NCI-H187 (cell line): ENCODE measurements at regions not wholly inside any gene's neighbourhood (a gene's known extent, or its start where the extent isn't known, plus 50 kb on each side); places are given as distances from the start of the nearest gene placed in this dataset.
"Not testable (repeated sequence)": the region's sequence is repeated elsewhere in the genome, so short reads cannot be mapped to it uniquely, and the experiment has no call there.

Experiments
- DNase-seq, 2 experiments: peaks; one replicate each; lab custom pipeline; 2025; lab: John Stamatoyannopoulos, UW

DNA sequence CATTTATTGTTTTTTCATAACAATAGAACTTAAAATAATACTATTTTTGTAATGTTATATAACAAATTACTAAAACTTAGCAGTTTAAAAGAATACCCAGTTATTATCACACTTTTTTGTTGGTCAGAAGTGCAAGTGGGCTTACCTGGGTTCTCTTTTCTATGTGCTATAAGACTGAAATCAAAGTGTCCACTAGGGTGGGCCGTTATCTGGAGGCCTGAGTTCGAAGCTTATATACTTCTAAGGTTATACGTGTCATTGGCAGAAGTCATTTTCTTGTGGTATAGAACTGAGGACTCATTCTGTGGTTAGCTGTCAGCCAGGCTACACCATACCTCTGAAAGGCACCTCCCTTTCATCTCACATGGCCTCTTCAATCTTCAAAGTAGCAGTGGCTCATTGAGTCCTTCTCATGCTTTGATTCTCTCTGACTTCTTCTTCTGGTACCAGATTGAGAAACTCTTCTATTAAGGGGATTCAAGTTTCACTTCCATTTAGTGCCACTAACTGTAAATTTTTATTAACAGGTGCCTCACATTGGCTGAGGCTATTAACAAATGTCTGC lies 414.3 kb downstream of the AMY1C start:
- no peak for DNase-seq

DNA sequence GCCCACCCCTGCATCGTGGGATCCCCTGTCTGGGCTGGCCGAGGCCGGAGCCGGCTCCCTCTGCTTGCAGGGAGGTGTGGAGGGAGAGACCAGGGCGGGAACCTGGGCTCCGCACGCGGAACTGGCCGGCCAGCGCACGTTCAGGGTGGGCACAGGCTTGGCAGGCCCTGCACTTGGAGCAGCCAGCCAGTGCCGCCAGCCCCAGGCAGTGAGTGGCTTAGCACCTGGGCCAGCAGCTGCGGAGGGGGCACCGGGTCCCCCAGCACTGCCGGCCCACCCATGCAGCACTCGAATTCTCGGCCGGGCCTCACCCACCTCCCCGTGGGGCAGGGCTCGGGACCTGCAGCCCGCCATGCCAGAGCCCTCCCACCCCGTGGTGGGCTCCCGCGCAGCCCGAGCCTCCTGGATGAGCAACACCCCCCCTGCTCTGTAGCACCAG lies 422.6 kb downstream of the AMY1C start:
- no peak for DNase-seq

DNA sequence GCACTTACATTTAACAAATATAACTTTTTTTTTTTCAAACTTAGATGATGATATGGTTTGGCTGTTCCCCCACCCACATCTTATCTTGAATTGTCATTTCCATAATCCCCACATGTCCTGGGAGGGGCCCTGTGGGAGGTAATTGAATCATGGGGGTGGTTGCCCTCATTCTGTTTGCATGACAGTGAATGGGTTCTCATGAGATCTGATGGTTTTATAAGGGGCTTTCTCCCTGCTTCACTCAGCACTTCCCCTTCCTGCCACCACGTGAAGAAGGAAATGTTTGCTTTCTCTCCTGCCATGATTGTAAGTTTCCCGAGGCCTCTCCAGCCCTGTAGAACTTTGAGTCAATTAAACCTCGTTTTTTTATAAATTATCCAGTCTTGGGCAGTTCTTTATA lies 432.6 kb downstream of the AMY1C start:
- DNase-seq = no peak

DNA sequence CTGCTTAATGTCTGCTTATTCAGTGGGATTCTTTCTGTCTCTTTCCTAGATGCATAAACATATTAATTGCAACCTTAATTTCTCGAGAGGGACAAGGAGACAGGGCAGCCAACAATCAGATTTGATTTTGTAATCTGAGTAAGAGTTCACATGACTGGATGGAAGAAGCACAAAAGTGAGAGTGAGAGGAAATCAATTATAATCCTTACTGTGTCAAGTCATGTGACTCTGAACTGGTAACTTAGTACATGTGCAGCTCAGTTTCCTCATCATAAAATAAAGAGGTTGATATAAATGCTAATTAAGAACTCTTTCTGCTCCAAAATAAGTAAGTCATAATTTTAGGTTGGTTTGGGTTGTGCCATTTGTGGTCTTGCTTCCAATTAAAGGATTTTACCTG lies 439.5 kb downstream of the AMY1C start:
- DNase-seq = no peak

DNA sequence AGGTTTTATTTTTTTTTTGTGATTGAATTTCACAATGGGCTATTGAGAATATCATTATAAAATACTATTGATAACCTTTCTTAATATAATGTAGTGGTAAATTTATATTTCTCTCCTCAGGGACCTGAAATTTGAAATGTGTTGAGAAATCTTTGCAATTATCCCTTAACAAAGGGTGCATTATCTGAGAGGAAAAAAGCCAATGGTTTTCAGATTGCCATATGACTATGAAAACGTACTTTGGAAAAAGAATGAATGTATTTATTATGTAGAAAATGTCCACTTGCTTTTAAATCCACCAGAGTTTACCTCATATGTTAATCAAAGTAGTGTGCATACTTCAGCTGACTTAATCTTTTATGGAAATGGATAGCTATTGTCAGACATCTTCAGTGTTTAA lies 441.1 kb downstream of the AMY1C start:
- no peak for DNase-seq

DNA sequence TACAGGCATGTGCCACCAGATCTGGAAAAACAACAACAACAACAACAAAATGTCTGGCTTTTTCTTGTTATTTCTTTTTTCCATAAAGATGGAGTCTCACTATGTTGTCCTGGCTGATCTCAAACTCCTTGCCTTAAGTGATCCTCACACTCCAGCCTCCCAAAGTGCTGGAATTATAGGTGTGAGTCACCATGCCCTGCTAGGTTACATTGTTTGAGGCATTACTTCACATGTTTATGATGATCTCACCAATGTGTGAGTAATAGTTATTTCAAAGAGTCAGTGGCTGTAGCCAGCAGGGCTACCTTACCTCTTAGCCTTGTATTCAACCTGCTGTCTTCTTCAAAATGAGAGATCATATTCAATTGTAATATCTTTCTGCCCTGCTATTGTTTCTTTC lies 445.7 kb downstream of the AMY1C start:
- no peak for DNase-seq

DNA sequence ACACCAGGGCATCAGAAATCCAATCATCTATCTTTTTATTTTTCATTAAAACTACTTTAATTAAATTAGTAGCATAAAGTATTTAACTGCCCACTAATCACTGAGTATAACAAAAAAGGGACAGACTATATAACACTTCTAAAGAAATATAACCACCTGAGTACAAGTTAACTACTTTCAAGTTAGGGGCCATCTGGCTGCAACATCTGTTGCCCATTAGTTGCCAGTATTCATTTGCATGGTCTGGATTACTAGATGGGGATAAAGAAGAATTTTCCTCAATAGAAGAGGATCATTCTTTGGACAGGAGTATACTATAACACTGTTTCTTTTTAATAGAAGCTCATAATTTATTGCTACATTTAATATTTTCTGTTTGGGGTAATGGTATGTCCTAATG lies 446.4 kb downstream of the AMY1C start:
- no peak for DNase-seq

DNA sequence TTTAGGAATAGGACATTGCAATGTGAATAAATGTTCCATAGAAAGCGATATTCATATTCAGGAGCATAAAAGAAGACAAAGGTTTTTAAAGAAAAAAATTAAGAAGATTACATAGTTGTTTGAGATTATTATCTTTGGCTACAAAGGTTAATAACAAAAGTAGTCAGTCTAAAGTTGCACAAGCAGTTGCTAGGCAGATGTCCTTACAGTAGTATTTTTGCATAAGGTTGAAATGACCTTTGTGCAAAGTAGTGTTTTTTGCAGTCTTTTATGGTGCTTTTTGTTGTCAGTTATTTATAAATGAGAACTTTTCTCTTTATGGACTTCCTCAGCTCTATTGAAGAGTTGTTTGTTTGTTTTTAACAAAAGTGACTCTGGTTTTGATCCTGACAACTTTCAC lies 447.8 kb downstream of the AMY1C start:
- DNase-seq = no peak

DNA sequence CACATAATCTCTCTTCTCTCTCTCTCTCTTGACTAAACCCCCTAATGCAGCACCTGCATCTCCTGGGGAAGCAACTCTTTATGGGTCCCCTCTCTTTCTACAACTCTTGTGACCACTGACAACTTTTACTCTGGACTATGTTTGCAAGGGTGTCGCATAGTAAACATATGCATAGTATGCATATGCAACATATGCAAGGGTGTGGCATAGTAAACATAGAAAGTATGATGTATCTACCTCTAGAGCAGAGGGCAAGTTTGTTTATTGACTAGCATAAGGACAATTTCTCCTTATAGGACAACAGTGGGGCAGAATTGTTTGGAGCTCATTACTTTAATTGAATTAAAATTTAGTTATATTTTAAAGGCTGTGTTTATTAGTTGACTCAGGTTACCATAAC lies 462.5 kb downstream of the AMY1C start:
- no peak for DNase-seq

DNA sequence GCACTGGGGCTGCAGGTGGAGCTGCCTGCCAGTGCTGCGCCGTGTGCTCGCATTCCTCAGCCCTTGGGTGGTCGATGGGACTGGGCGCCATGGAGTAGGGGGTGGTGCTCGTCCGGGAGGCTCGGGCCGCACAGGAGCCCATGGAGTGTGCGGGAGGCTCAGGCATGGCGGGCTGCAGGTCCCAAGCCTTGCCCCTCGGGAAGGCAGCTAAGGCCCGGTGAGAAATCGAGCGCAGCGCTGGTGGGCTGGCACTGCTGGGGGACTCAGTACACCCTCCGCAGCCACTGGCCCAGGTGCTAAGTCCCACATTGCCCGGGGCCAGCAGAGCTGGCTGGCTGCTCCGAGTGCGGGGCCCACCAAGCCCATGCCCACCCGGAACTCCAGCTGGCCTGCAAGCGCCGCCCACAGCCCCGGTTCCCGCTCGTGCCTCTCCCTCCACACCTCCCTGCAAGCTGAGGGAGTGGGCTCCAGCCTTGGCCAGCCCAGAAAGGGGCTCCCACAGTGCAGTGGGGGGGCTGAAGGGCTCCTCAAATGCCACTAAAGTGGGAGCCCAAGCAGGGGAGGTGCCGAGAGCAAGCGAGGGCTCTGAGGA lies 467.8 kb downstream of the AMY1C start:
- not testable (repeated sequence) for DNase-seq

DNA sequence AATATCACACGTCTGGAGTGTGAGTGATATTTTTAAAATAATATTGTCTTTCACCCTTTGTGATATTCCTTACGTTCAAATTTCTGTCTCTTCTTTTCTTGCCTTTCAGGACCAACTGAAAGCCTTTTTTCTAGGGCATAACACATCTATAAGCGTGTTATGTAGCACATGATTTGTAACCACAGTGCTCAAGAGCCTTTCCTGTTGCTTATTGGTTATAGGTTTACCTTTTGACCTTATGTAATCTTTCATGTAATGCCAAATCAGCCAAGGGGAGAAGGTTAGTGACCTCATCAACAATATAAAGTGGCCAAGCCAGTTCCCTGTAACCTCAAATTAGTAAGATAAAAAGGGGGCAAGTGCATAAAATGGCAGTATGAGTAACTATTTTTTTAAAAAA lies 480.2 kb downstream of the AMY1C start:
- DNase-seq = no peak

DNA sequence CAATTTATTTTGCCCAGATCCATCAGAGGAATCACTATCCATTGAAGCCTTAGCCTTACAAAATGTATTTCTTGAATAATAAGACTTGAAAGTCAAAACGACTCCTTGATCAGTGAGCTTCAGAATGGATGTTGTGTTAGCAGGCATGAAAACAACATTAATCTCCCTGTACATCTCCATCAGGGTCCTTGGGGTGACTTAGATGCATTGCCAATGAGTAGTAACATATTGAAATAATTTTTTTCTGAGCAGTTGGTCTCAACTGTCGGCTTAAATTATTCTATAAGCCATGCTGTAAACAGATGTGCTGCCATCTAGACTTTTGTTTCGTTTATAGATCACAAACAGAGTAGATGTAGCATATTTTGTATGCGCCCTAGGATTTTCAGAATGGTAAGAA lies 482.0 kb downstream of the AMY1C start:
- DNase-seq = no peak

DNA sequence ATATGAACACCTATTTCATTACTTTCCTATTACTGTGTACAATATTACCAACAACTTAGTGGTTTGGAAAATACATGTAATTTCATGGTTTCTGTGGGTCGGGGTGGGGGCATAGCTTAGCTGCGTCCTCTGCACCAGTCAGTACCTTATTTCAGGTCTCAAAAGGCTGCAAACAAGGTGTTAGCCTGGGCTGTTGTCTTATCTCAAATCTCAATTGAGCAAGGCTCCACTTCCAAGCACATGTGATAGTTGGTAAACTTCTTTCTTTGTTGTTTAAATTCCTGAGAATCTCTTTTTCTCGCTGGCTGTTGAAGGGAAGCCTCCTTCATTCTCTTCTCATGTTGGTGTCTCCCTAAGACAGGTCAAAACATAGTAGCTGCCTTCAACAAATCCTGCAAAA lies 485.4 kb downstream of the AMY1C start:
- no peak for DNase-seq

DNA sequence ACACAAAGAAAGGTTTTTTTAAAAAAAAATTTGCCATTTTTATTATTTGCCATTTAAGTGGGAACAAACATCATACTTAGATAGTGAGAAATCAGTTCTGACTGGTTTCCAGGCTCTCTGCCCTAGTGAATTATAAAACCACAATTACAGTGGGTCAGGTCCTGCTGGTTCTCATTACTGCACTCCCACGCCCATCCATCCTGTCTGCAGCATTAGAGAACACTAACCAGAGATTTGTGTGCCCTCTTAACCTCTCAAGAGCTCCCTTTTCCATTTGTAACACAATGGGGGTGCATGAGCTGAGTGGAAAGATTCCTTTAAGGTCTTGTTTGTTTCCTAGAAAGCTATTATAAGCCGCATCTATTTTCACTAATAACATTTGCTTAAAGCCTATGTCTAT lies 489.3 kb downstream of the AMY1C start:
- no peak for DNase-seq

DNA sequence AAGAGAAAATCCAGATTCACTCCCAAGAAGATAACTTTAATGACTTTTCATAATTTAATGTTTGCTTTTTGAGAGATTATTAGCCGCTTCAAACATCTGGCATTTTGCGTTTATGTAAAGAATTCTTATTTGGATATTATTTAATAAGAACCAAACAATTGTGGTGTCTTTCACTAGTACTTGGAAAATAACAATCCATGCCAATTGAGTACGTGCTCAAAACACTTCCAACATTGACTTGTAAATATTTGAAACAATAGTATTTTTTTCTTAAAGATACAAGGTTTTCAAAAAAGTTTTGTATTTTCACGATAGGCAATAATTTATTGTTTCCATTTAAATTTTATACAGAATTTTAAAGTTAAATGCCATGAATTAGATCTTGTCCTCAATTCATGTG lies 498.7 kb downstream of the AMY1C start:
- no peak for DNase-seq

DNA sequence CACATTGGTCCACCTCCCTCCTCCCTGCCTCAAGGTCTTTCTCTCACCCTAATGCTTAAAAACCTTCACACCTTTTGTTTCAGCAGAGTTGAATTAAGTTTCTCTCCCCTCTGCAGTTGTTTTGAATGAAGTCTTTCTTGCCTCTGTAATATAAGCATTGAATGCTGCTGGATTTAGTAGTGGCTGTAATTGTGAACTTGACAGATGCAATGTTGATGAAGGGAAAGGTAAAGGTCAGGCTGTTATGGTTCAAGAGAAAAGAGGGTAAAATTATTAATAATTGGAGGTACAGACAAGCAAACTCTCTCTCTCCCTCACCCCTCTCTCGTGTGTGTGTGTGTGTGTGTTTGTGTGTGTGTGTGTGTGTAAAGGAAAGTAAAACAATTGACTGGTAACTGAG lies 509.8 kb downstream of the AMY1C start:
- DNase-seq = no peak

DNA sequence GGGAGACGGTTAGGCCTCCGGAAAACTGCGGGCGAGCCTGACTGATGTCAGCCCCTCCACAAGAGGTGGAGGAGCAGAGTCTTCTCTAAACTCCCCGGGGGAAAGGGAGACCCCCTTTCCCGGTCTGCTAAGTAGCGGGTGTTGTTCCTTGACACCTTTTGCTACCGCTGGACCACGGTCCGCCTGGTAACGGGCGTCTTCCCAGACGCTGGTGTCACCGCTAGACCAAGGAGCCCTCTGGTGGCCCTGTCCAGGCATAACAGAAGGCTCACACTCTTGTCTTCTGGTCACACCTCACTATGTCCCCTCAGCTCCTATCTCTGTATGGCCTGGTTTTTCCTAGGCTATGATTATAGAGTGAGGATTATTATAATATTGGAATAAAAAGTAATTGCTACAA lies 513.4 kb downstream of the AMY1C start:
- DNase-seq = not testable (repeated sequence)

DNA sequence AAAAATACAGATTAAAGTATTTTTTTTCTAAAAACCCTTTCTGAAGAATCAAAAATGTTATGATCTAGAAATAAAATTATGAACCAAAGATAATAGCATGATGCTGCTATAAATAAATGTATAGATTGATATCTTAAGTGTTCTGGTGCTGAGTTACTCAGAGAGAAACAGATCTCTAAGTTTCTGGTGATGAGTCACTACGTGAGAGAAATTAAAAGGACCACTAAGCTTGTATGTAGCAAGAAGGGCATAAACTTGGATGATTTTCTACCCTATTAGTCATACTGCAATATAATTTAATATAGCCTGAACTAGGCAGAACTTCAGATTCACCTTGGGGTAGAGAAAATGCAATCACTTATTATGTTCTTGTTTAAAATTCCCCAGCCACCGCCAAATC lies 514.8 kb downstream of the AMY1C start:
- no peak for DNase-seq

DNA sequence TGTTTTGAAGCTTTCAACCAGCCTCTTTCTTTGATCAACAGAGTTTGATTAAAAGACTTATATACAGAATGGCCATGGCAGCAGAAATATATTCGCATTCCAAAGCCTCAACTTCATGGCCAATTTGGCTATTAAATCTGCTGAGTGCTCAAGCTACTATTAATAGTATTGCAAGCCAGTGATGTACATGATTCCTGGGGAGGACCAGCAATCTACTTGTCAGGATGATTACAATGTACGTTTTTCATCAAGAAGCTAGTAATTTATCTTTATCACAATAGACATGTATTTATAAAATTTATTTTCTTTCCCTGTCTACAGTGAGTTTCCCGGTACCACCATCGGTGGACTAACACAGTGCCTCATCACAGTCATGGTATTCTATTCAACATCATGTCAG lies 515.5 kb downstream of the AMY1C start:
- no peak for DNase-seq

DNA sequence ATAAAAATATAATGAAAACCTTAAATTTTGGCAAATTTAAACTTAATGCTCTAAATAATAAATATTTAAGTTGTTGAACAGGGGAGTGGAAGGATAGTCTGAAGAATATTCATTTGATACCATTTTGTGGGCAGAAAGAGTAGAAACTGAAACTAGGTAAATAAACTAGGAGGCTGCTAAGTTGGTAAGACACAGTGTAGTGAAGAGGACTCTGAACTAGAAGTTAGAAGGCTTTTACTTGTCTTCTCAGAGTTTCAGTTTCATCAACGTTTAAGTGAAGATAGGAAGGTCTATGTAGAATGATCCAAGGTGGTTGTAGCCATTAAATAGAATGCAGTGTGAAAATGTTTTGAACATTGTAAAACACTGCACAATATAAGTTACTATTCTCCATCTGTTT lies 516.9 kb downstream of the AMY1C start:
- no peak for DNase-seq

DNA sequence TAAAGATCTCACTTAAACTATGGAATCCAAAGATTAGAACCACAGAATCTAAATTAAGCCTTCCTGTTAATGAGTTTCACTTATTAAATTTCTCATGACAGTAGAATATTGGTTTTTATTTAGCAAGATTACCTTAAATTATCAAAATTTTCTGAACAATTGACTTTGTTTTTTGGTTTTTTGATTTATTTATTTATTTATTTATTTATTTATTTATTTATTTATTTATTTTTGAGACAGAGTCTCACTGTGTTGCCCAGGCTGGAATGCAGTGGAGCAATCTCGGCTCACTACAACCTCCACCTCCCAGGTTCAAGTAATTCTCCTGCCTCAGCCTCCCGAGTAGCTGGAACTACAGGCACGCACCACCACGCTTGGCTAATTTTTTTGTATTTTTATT lies 538.6 kb downstream of the AMY1C start:
- not testable (repeated sequence) for DNase-seq

DNA sequence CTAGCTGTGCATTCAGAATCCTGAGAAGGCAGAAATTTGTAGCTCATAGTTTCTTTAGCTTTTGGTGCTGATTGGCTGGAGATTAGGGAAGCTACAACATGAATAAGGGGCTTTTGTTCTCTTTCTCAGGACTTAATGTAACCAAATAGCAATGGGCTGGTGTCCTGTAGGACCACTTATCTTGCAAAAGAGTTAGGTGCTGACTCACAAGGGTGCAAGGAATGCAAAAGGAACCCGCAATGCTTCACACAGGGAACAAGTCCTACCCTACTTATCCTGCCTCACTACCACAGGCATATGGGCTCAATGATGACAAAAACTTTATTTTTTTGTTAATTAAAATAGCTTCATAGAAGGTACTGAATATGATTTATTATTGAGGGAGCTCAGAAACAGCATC lies 541.5 kb downstream of the AMY1C start:
- no peak for DNase-seq

DNA sequence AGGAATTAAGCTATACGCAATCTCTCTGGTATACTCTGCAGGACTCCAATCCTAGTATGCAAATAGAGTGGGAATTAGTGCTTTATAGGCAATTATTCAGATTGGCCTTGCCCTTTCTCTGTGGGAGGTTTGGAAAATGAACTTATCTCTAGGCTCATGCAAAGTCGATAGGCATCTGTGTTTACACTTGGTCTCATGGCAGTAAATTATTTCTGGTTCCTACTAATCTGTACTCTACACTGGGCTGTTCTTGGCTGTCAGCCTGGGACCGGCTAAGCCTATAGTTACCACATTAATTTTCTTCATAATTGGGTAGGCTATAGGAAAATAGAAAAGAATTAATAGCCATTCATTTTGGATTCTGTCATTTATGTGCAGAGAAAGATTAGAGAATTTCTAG lies 544.6 kb downstream of the AMY1C start:
- DNase-seq = no peak

DNA sequence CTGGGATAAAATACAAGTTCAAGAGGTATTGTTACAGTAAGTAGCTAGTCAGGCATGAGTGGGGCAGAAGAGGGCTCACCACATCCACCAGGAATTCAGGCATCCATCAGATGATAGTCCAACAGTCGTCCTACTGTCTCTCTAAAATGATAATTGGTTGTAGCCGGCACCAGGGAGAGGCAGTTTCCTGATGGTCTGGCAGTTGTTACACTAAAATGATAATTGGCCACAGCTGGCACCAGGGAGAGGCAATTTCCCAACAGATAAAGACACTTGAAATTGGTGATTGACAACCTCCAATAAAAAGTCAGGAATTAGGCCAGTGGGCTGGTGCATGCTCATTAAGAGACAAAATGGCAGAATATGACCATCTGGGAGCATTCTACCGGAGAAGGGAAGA lies 545.8 kb downstream of the AMY1C start:
- DNase-seq = no peak

DNA sequence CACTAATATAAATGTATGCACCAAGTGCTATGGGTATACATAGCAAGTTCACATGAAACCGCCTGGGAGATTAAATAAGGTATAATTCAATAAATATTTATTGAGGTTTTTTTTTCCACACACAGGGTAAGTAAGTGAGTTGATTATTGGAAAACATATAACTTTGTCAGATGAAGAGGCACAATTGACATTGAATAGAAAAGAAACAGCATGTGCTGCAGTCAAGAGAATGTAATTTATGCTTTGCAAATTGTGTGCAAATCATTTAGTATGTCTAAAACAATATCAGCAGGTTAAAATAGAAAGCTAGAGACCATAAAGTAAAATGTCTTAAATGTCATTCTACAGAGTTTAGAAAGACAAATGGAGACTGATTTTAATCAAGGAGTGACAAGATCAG lies 560.0 kb downstream of the AMY1C start:
- DNase-seq = no peak
